ENCODE measurements at regions not wholly inside any gene's neighbourhood (a gene's known extent, or its start where the extent isn't known, plus 50 kb on each side); places are given as distances from the start of the nearest gene placed in this dataset.

DNA sequence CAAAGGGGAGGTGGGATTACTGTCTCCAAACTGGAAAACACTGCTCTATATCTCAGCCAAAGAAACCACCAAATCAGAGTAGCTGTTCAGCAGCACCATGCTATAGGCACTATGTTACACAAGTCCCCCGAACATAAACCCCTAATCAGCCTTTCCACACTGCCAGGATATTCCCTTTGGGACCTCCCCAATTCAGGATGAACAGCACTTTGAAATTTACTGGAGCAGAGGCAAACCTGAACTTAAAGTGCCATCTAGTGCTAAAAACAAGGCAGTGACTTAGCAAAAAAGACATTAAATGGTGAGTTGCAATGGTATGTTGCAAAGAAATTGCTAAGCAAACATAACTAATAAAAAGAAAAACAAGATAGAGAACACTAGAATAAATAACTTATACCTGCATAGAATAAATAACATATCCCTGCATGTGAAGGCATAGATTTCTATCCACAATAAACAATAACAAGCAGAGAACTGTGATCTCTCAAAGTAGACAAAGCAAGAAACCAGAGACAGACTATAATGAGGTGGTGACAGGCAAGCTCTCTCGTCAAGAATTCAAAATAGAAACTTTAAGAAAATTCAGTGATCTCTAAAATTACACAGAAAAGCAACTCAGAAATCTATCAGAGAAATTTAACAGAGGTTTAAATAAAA lies 584.4 kb upstream of the ACO1 start:
- DNase-seq (ENCODE audit: extremely low read depth in 1 of 4, low spot score in 3 of 4) (peak in 1 of 4 experiments; percentile 2), FAIRE-seq (no peak)
- peak; percentile 63 for TF ChIP-seq ZNF316 (IDR thresholded peaks at IDR 0.05)
- no peak for TF ChIP-seq CCNT2 (IDR thresholded peaks at IDR 0.05; ENCODE audit: borderline replicate concordance, extremely low read depth, insufficient read length, low read depth, low read length)
- peak; percentile 33; the same call in 1 of the 2 replicates for TF ChIP-seq MAFG (tag; conservative IDR thresholded peaks at IDR 0.05)
- no peak for TF ChIP-seq KDM1A (IDR thresholded peaks at IDR 0.05)
- TF ChIP-seq, protein P1, sequence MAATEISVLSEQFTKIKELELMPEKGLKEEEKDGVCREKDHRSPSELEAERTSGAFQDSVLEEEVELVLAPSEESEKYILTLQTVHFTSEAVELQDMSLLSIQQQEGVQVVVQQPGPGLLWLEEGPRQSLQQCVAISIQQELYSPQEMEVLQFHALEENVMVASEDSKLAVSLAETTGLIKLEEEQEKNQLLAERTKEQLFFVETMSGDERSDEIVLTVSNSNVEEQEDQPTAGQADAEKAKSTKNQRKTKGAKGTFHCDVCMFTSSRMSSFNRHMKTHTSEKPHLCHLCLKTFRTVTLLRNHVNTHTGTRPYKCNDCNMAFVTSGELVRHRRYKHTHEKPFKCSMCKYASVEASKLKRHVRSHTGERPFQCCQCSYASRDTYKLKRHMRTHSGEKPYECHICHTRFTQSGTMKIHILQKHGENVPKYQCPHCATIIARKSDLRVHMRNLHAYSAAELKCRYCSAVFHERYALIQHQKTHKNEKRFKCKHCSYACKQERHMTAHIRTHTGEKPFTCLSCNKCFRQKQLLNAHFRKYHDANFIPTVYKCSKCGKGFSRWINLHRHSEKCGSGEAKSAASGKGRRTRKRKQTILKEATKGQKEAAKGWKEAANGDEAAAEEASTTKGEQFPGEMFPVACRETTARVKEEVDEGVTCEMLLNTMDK (IDR thresholded peaks at IDR 0.05; ENCODE audit: borderline replicate concordance, insufficient read depth, low read depth, low read length, poor library complexity, severe bottlenecking): no peak
- TF ChIP-seq NFE2 (IDR thresholded peaks at IDR 0.05; ENCODE audit: low read depth): peak; percentile 45; the same call in 1 of the 2 replicates
- TF ChIP-seq ZNF253 (CRISPR knock-in tag; conservative IDR thresholded peaks at IDR 0.05): no peak
- no peak for TF ChIP-seq ZNF239 (CRISPR knock-in tag; IDR thresholded peaks at IDR 0.05)
- TF ChIP-seq C11orf30 (IDR thresholded peaks at IDR 0.05; ENCODE audit: low read depth): peak; percentile 18; the same call in 1 of the 2 replicates
- TF ChIP-seq FOXK1 (CRISPR knock-in tag; IDR thresholded peaks at IDR 0.05; ENCODE audit: borderline replicate concordance): no peak
- TF ChIP-seq ESRRA (IDR thresholded peaks at IDR 0.05; ENCODE audit: borderline replicate concordance, low read depth): no peak
- TF ChIP-seq ZNF707 (CRISPR knock-in tag; conservative IDR thresholded peaks at IDR 0.05): no peak
- TF ChIP-seq, protein P2, sequence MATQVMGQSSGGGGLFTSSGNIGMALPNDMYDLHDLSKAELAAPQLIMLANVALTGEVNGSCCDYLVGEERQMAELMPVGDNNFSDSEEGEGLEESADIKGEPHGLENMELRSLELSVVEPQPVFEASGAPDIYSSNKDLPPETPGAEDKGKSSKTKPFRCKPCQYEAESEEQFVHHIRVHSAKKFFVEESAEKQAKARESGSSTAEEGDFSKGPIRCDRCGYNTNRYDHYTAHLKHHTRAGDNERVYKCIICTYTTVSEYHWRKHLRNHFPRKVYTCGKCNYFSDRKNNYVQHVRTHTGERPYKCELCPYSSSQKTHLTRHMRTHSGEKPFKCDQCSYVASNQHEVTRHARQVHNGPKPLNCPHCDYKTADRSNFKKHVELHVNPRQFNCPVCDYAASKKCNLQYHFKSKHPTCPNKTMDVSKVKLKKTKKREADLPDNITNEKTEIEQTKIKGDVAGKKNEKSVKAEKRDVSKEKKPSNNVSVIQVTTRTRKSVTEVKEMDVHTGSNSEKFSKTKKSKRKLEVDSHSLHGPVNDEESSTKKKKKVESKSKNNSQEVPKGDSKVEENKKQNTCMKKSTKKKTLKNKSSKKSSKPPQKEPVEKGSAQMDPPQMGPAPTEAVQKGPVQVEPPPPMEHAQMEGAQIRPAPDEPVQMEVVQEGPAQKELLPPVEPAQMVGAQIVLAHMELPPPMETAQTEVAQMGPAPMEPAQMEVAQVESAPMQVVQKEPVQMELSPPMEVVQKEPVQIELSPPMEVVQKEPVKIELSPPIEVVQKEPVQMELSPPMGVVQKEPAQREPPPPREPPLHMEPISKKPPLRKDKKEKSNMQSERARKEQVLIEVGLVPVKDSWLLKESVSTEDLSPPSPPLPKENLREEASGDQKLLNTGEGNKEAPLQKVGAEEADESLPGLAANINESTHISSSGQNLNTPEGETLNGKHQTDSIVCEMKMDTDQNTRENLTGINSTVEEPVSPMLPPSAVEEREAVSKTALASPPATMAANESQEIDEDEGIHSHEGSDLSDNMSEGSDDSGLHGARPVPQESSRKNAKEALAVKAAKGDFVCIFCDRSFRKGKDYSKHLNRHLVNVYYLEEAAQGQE (IDR thresholded peaks at IDR 0.05; ENCODE audit: borderline replicate concordance): peak; percentile 21; the same call in 1 of the 2 replicates
- TF ChIP-seq, protein P2 (CRISPR knock-in tag; IDR thresholded peaks at IDR 0.05; ENCODE audit: low read depth): no peak

More for the DNA sequence above, 584.4 kb upstream of the ACO1 start:
- intact Hi-C loops (cut with micrococcal nuclease): no loop called here
- Histone ChIP-seq H3K79me2 (ENCODE audit: control insufficient read depth, insufficient read depth, low read length) (no peaks in the 10 kb centered on the region), H3K4me1 (replicated peaks in 1 of 2; ENCODE audit: control insufficient read depth in 2 of 2, insufficient read depth in 2 of 2, low read length in 2 of 2) (no peaks in the 10 kb centered on the region), H3K4me3 (no peak overlapping the region), H3K9ac (ENCODE audit: insufficient read depth in 1 of 2, low read depth in 2 of 2, low read length in 2 of 2) (no peak overlapping the region), H3K36me3 (ENCODE audit: control insufficient read depth, insufficient read depth, low read length) (no peaks in the 10 kb centered on the region), H4K20me1 (replicated peaks; ENCODE audit: control insufficient read depth, insufficient read depth, low read length) (no peaks in the 10 kb centered on the region), H3K9me3 (replicated peaks; ENCODE audit: control insufficient read depth, insufficient read depth, low read depth, low read length) (no peaks in the 10 kb centered on the region), H3K27me3 (ENCODE audit: control insufficient read depth in 2 of 2, insufficient read depth in 2 of 2, low read length in 2 of 2) (no peaks in the 10 kb centered on the region), H3K4me2 (ENCODE audit: insufficient read depth, low read length) (no peak overlapping the region), H3K27ac (ENCODE audit: extremely low read depth, low read depth, low read length) (no peak overlapping the region), H3K9me1 (ENCODE audit: control insufficient read depth, insufficient read depth, low read length) (no peaks in the 10 kb centered on the region), H2AFZ (ENCODE audit: low read depth, low read length) (no peak overlapping the region)
- in situ Hi-C loops (cut with MboI): no loop called here
- WGBS (ENCODE audit: insufficient coverage, low coverage, missing lambda C conversion rate): 0% methylated on average over 1 of the region's 2 CpGs
- ATAC-seq: no peak
- ChIA-PET POLR2A (no interaction called here), CTCF (ENCODE audit: low intra/inter-chr PET ratio) (no interaction called here)
- no TSS peak for BruUV-seq (replicated peaks)

Measured in K562 (cell line).